Erythroblast (primary cell): ENCODE measurements at regions not wholly inside any gene's neighbourhood (a gene's known extent, or its start where the extent isn't known, plus 50 kb on each side); places are given as distances from the start of the nearest gene placed in this dataset.

ENCODE experiments used
- GATA1 ChIP-seq: IDR thresholded peaks from 2 replicates; pipeline ENCODE4 v1.6.1; 2011; ENCODE audit warnings: low read depth, mild to moderate bottlenecking, control low read depth, low read length, moderate library complexity
- POLR2A ChIP-seq: IDR thresholded peaks from 2 replicates; pipeline ENCODE4 v1.6.1; 2011; ENCODE audit warnings: mild to moderate bottlenecking, low read length

DNA sequence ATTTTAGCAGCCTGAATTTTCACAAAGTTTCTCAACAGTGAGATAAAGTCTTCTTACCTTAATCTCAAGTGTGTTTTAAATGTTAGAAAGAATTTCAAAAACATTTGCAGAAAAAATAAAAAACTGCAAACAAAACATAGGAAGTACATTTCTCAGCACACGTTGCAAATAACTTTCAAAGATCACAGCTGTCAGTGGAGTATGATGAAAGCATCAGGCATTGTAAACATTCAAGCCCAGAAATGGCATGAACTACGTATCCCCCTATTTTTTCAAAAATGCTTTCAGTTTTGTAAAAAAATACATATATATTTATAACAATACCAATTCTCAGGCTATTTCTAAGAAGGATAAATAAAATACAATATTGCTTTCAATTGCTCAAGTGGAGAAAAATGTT lies 320.6 kb upstream of the TFPI start:
- TF ChIP-seq POLR2A: no peak
- no peak for TF ChIP-seq GATA1
